Osteoblast (primary cell): ENCODE measurements at regions not wholly inside any gene's neighbourhood (a gene's known extent, or its start where the extent isn't known, plus 50 kb on each side); places are given as distances from the start of the nearest gene placed in this dataset.

Experiments
- DNase-seq: peaks from one replicate; pipeline ENCODE4 v3.0.0; 2011; ENCODE audit warnings: low spot score, mixed read lengths; ENCODE audit not compliant: insufficient read length; ENCODE audit errors: missing footprints
- H2AFZ ChIP-seq: 2 replicates; pipeline ENCODE4 v1.6.0; 2011; ENCODE audit warnings: mild to moderate bottlenecking, low read length
- H3K27ac ChIP-seq: 2 replicates; pipeline ENCODE4 v1.5.1; 2011; ENCODE audit warnings: mild to moderate bottlenecking, low read depth, low read length, moderate library complexity
- H3K27me3 ChIP-seq: 2 replicates; pipeline ENCODE4 v1.6.0; 2012; ENCODE audit warnings: mild to moderate bottlenecking, control low read depth, inconsistent platforms, low read length, moderate library complexity; ENCODE audit not compliant: insufficient read depth
- H3K36me3 ChIP-seq: 2 replicates; pipeline ENCODE4 v1.5.1; 2011; ENCODE audit warnings: mild to moderate bottlenecking, low read length, control low read depth, moderate library complexity; ENCODE audit not compliant: insufficient read depth
- H3K4me1 ChIP-seq: 2 replicates; pipeline ENCODE4 v1.5.1; 2011; ENCODE audit warnings: mild to moderate bottlenecking, low read length, control low read depth, moderate library complexity; ENCODE audit not compliant: insufficient read depth
- H3K4me2 ChIP-seq: 2 replicates; pipeline ENCODE4 v1.6.0; 2011; ENCODE audit warnings: mild to moderate bottlenecking, low read length; ENCODE audit not compliant: insufficient read depth
- H3K4me3 ChIP-seq: fragments of 200-600 bp; sonication (generic); 3 replicates; pipeline ENCODE4 v1.5.1; 2012; ENCODE audit warnings: mild to moderate bottlenecking, low read length, inconsistent platforms; ENCODE audit not compliant: insufficient read depth
- H3K79me2 ChIP-seq: 2 replicates; pipeline ENCODE4 v1.6.0; 2012; ENCODE audit warnings: mild to moderate bottlenecking, low read length, control low read depth, inconsistent platforms; ENCODE audit not compliant: insufficient read depth
- H3K9me3 ChIP-seq: 2 replicates; pipeline ENCODE4 v1.5.1; 2011; ENCODE audit warnings: low read depth, low read length, control low read depth
- H4K20me1 ChIP-seq: 2 replicates; pipeline ENCODE4 v1.6.0; 2012; ENCODE audit warnings: mild to moderate bottlenecking, low read length, control low read depth; ENCODE audit not compliant: insufficient read depth
- TF ChIP-seq, protein P1 (sequence below): IDR thresholded peaks from 2 replicates; pipeline ENCODE4 v1.5.1; 2011; ENCODE audit warnings: mild to moderate bottlenecking, low read depth, low read length, moderate library complexity; ENCODE audit errors: extremely low read depth

DNA sequence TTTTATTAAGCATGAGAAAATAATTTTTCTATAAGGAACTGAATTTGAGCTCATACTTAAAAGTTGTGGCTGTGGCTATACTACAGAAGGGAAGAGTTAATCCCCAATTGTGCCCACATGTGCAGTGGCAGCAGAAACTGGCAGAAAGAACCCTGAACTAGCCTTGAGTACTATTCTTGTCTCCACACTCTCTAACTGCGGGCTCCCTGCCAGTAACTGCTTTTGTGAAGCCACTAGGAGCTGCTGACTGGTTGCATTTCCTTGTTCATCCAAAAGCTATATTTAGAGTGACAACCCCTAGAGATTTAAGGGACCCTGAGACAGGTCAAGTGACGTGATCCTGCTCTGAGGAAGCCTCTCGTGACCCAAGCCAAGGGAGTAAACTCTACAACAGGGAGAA, 238.6 kb downstream of the ELAVL2 start:
- H3K9me3 ChIP-seq, result no peaks in the 10 kb centered on the region
- no peaks in the 10 kb centered on the region for H3K36me3 ChIP-seq
- no peak overlapping the region for H3K4me3 ChIP-seq
- TF ChIP-seq, protein P1, sequence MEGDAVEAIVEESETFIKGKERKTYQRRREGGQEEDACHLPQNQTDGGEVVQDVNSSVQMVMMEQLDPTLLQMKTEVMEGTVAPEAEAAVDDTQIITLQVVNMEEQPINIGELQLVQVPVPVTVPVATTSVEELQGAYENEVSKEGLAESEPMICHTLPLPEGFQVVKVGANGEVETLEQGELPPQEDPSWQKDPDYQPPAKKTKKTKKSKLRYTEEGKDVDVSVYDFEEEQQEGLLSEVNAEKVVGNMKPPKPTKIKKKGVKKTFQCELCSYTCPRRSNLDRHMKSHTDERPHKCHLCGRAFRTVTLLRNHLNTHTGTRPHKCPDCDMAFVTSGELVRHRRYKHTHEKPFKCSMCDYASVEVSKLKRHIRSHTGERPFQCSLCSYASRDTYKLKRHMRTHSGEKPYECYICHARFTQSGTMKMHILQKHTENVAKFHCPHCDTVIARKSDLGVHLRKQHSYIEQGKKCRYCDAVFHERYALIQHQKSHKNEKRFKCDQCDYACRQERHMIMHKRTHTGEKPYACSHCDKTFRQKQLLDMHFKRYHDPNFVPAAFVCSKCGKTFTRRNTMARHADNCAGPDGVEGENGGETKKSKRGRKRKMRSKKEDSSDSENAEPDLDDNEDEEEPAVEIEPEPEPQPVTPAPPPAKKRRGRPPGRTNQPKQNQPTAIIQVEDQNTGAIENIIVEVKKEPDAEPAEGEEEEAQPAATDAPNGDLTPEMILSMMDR, result no peak
- no peaks in the 10 kb centered on the region for H3K4me1 ChIP-seq
- H3K4me2 ChIP-seq, result no peak overlapping the region
- H4K20me1 ChIP-seq, result no peaks in the 10 kb centered on the region
- no peaks in the 10 kb centered on the region for H3K79me2 ChIP-seq
- no peak for DNase-seq
- no peaks in the 10 kb centered on the region for H3K27me3 ChIP-seq
- H2AFZ ChIP-seq, result no peak overlapping the region
- H3K27ac ChIP-seq, result no peak overlapping the region

DNA sequence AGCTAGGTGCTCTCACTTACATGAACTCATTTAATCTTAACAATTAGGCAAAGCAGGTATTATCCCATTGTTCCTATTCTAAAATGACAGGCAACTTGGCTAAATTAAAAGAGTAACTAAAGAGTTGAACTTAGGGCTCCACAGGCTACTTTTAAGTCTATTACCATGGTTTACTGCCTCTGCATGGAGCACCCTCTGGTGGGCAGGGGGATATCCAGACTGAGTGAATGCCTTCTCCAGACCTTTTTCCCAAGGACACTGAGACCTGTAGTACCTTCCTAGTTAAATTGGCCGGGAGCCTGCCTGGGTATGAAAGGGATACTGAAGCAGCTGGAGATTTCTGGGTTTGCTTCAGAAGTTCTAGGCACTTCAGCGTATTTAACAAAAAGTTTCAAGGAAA, 238.1 kb downstream of the ELAVL2 start:
- Histone ChIP-seq H2AFZ (no peak overlapping the region), H3K36me3 (no peaks in the 10 kb centered on the region), H3K27me3 (no peaks in the 10 kb centered on the region), H3K79me2 (no peaks in the 10 kb centered on the region), H3K4me1 (no peaks in the 10 kb centered on the region), H3K4me3 (no peak overlapping the region), H3K9me3 (no peaks in the 10 kb centered on the region), H4K20me1 (no peaks in the 10 kb centered on the region), H3K27ac (no peak overlapping the region), H3K4me2 (no peak overlapping the region)
- no peak for DNase-seq
- TF ChIP-seq, protein P1, result no peak

DNA sequence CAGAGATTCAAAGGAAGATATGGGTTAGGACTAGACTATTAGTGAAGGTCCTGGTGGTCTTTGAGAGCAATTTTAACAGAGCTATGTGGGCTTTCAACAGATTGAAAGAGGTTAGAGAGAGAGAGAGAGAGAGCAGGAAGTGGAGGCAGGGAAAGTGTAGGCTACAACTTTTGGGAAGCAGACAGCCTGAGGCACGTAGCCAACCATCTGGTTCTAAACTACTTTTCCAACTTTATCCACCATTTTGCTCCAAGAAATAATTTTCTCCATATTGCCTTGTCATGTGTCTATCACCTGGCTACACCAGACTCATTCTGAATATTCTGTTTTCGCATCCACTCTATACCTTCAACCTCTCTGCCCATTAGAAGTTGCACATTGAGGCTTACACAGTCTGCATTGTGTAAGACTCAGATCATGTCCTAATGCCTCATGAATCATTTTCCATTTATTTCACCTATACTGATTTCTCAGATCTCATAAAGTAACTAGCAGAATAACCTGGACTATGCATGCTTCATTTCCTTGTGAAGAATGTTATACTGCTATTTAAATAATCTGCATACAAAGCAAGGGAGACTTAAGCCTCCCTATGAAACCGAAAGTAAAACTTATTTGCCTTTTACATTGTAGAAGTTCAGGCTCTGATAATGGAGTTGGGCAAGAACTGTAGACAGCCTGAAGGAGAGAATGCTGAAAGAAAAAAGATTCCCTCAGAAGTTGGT, 235.6 kb downstream of the ELAVL2 start:
- Histone ChIP-seq H3K4me2 (no peak overlapping the region), H3K4me1 (no peaks in the 10 kb centered on the region), H2AFZ (no peak overlapping the region), H3K27ac (no peak overlapping the region), H3K79me2 (no peaks in the 10 kb centered on the region), H3K36me3 (no peaks in the 10 kb centered on the region), H3K27me3 (no peaks in the 10 kb centered on the region), H3K4me3 (no peak overlapping the region), H4K20me1 (no peaks in the 10 kb centered on the region), H3K9me3 (no peaks in the 10 kb centered on the region)
- DNase-seq, result no peak
- TF ChIP-seq, protein P1, result no peak

DNA sequence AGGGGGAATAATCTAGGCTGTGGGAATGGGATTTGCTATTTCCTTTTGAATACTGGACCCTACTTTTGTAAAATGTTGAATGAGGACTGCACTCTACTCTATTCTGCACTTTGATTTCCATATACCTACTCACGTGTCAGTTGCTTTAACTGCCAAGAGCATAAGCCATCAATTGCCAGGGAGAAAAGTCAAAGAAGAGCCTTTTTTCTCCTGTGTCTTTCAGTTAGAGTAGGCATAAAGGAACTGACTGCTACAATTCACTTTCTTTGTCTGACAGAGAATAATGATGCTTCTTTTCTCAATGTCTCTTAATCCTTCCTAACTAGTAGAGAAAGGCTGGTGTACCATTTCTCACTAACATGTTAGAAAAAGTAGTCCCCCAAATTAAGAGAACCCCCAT, 231.6 kb downstream of the ELAVL2 start:
- no peaks in the 10 kb centered on the region for H3K79me2 ChIP-seq
- H2AFZ ChIP-seq, result no peak overlapping the region
- H4K20me1 ChIP-seq, result no peaks in the 10 kb centered on the region
- no peaks in the 10 kb centered on the region for H3K27me3 ChIP-seq
- DNase-seq, result no peak
- no peaks in the 10 kb centered on the region for H3K4me1 ChIP-seq
- TF ChIP-seq, protein P1, result no peak
- H3K4me2 ChIP-seq, result no peak overlapping the region
- H3K36me3 ChIP-seq, result no peaks in the 10 kb centered on the region
- H3K27ac ChIP-seq, result no peak overlapping the region
- H3K4me3 ChIP-seq, result no peak overlapping the region
- no peaks in the 10 kb centered on the region for H3K9me3 ChIP-seq
